Activated CD8-positive, alpha-beta T cell treated with anti-CD3 and anti-CD28 coated beads for 36 hours (primary cell): ENCODE measurements at regions not wholly inside any gene's neighbourhood (a gene's known extent, or its start where the extent isn't known, plus 50 kb on each side); places are given as distances from the start of the nearest gene placed in this dataset.

ENCODE experiments used
- ATAC-seq: fragments of 200-7000 bp; cut with Tn5 transposase; one replicate; pipeline ENCODE4 v1.10.0; 2021; ENCODE audit warnings: mild to moderate bottlenecking, moderate library complexity
- CTCF ChIA-PET: fragments of 350-600 bp; sonication (Branson Sonifier 250); formaldehyde crosslinking; loops from one replicate; lab custom pipeline; 2021; ENCODE audit warnings: antibody characterized with exemption; lab: Charles Lee
- POLR2A ChIA-PET: fragments of 350-600 bp; sonication (Branson Sonifier 250); formaldehyde crosslinking; loops from one replicate; lab custom pipeline; 2021; ENCODE audit warnings: antibody characterized with exemption; lab: Charles Lee
- DNase-seq: peaks from one replicate; pipeline ENCODE4 v3.0.0-alpha.2; 2020
- H3K27ac Mint-ChIP-seq: one replicate; pipeline ENCODE4 v1.8.0; 2021; ENCODE audit warnings: mild to moderate bottlenecking, mixed read lengths
- H3K27me3 Mint-ChIP-seq: one replicate; pipeline ENCODE4 v1.8.0; 2021; ENCODE audit warnings: mixed read lengths
- H3K36me3 Mint-ChIP-seq: one replicate; pipeline ENCODE4 v1.8.0; 2021; ENCODE audit warnings: low read depth, mixed read lengths
- H3K4me1 Mint-ChIP-seq: one replicate; pipeline ENCODE4 v1.8.0; 2021; ENCODE audit warnings: low read depth, mixed read lengths
- H3K4me3 Mint-ChIP-seq: one replicate; pipeline ENCODE4 v1.8.0; 2021; ENCODE audit warnings: mild to moderate bottlenecking, moderate library complexity, mixed read lengths
- H3K9me3 Mint-ChIP-seq: one replicate; pipeline ENCODE4 v1.8.0; 2021; ENCODE audit warnings: mixed read lengths
- CTCF ChIP-seq: fragments of 200-600 bp; IDR thresholded peaks from one replicate; pipeline ENCODE4 v1.8.0; 2022; ENCODE audit warnings: antibody characterized with exemption, mild to moderate bottlenecking
- intact Hi-C: fragments of 100-400 bp; cut with micrococcal nuclease; formaldehyde crosslinking; loops from one replicate; pipeline ENCODE4 v1.10.0; 2022

GRCh38 chr13:62684359-62684758 is 1268.7 kb upstream of the PCDH20 start:
- intact Hi-C loops: no loop called here
- Mint-ChIP-seq H3K27me3 (no peaks in the 10 kb centered on the region), H3K9me3 (peaks cover 6% of the 10 kb centered on the region), H3K4me1 (no peaks in the 10 kb centered on the region), H3K27ac (no peak overlapping the region), H3K36me3 (no peaks in the 10 kb centered on the region), H3K4me3 (no peak overlapping the region)
- TF ChIP-seq CTCF: no peak
- POLR2A ChIA-PET: no interaction called here
- CTCF ChIA-PET: no interaction called here
- no peak for DNase-seq
- no peak for ATAC-seq

DNA sequence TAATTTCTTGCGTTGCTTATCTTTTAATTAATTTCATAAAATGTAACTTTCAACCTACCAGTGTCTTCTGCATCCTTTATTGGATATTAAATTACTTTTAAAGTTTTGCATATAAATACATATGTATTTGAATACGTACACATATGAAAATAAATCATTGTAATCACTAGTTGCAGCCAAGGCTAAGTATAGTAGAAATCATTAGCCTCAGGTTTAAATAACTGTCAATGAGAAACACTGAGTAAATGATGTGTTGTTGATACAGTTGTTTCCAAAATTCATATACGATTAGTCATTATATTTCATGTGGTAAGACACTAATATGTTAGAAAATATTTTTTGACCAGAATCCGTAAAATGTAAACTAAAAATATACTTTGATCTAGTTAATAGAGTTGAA is 1267.1 kb upstream of the PCDH20 start:
- H3K27ac Mint-ChIP-seq: no peak overlapping the region

DNA sequence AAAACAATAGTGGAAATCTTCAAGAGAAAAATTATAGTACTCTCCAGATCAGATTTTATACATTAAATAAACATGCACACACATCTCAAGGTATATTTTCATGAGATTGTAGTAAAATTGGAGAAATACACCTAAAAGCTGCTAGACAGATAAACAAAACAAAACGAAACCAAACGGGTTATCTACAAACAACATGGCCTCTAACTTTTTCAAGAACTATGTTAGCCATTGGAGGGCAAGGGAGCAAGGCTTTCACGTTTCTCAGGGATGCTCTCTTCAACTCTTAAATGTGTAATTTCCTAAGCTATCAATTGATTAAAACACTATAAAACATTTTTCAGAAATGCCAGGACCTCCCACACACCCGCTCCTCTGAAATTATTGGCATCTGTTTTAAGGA is 1262.4 kb upstream of the PCDH20 start:
- Mint-ChIP-seq H3K27me3 (no peaks in the 10 kb centered on the region), H3K27ac (no peak overlapping the region), H3K4me3 (no peak overlapping the region), H3K9me3 (peaks cover 17% of the 10 kb centered on the region), H3K4me1 (no peaks in the 10 kb centered on the region), H3K36me3 (no peaks in the 10 kb centered on the region)
- ATAC-seq (no peak), DNase-seq (no peak)
- TF ChIP-seq CTCF: no peak
- ChIA-PET POLR2A (no interaction called here), CTCF (no interaction called here)
- intact Hi-C loops: no loop called here

More for the DNA sequence above, 1267.1 kb upstream of the PCDH20 start:
- no peaks in the 10 kb centered on the region for H3K4me1 Mint-ChIP-seq
- peaks cover 7% of the 10 kb centered on the region for H3K9me3 Mint-ChIP-seq
- intact Hi-C loops: no loop called here
- no peak for ATAC-seq
- no peak for TF ChIP-seq CTCF
- H3K27me3 Mint-ChIP-seq: no peaks in the 10 kb centered on the region
- H3K4me3 Mint-ChIP-seq: no peak overlapping the region
- no peaks in the 10 kb centered on the region for H3K36me3 Mint-ChIP-seq
- ChIA-PET CTCF (no interaction called here), POLR2A (no interaction called here)
- DNase-seq: no peak

DNA sequence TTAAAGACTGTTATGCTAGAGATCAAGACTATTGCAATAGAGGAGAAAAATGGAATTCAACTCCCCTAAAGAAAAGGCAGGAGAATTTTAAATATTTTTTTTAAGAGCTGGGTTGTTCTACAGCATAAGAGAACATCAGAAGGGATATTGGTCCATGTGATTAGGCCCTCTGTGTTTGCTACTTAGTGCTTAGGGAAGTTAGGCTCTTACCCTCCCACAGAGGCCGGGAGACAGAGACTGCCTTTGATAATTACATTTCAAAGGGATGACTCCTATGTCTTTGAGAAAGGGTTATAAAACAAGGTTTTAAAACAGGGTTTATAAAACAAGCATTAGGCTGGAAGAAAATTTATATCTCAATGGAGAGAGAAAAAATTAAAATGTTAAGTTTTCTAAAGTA is 1248.1 kb upstream of the PCDH20 start:
- intact Hi-C loops: no loop called here
- no peak for TF ChIP-seq CTCF
- ChIA-PET CTCF (no interaction called here), POLR2A (no interaction called here)
- H3K27me3 Mint-ChIP-seq: no peaks in the 10 kb centered on the region
- ATAC-seq (no peak), DNase-seq (no peak)
- H3K9me3 Mint-ChIP-seq: peaks cover 6% of the 10 kb centered on the region
- no peaks in the 10 kb centered on the region for H3K36me3 Mint-ChIP-seq
- no peak overlapping the region for H3K4me3 Mint-ChIP-seq
- no peak overlapping the region for H3K27ac Mint-ChIP-seq
- H3K4me1 Mint-ChIP-seq: no peaks in the 10 kb centered on the region

- no peaks in the 10 kb centered on the region for H3K36me3 Mint-ChIP-seq
- ChIA-PET CTCF (no interaction called here), POLR2A (no interaction called here)
- no peak for ATAC-seq
- H3K27ac Mint-ChIP-seq: no peak overlapping the region
- intact Hi-C loops: no loop called here
- no peaks in the 10 kb centered on the region for H3K27me3 Mint-ChIP-seq
- peaks cover 6% of the 10 kb centered on the region for H3K9me3 Mint-ChIP-seq
- TF ChIP-seq CTCF: no peak
- H3K4me1 Mint-ChIP-seq: no peaks in the 10 kb centered on the region
- DNase-seq: no peak
- no peak overlapping the region for H3K4me3 Mint-ChIP-seq
These were observed 1243.7 kb upstream of the PCDH20 start for GRCh38 chr13:62659365-62659764.
